Endothelial cell of umbilical vein (primary cell): ENCODE measurements at regions not wholly inside any gene's neighbourhood (a gene's known extent, or its start where the extent isn't known, plus 50 kb on each side); places are given as distances from the start of the nearest gene placed in this dataset.

Experiments used
- BruUV-seq: library from RNA; stranded (reverse); fragments of 400-500 nt; replicated peaks from 2 replicates; lab custom pipeline; 2021; lab: Mats Ljungman, UMichigan
- CTCF ChIA-PET: fragments of 300-600, 350-600 bp; sonication (Branson Sonifier 250); formaldehyde crosslinking; loops from one replicate; lab custom pipeline; 2021; ENCODE audit warnings: antibody characterized with exemption, inconsistent platforms; lab: Charles Lee
- POLR2A ChIA-PET: fragments of 300-600, 350-600 bp; sonication (Branson Sonifier 250); formaldehyde crosslinking; loops from one replicate; lab custom pipeline; 2021; ENCODE audit warnings: antibody characterized with exemption, inconsistent platforms; lab: Charles Lee
- DNase-seq: peaks from one replicate; pipeline ENCODE4 v3.0.0-alpha.2; 2011; ENCODE audit warnings: low read depth, low spot score
- FAIRE-seq: peaks from 2 replicates; lab custom pipeline; 2011; peaks lifted over from hg19 to GRCh38; lab: Jason Lieb, UNC
- H2AFZ ChIP-seq: 2 replicates; pipeline ENCODE4 v1.6.0; 2012; ENCODE audit warnings: low read depth, low read length, control low read depth, inconsistent platforms
- H3K27ac ChIP-seq: 2 replicates; pipeline ENCODE4 v1.5.1; 2011; ENCODE audit warnings: low read depth, mild to moderate bottlenecking, control low read depth, low read length, moderate library complexity; ENCODE audit not compliant: insufficient read depth
- H3K27me3 ChIP-seq, 2 experiments: 2 replicates each; pipeline versions ENCODE4 v1.6.0 to v1.6.1; 2011; ENCODE audit warnings: low read length in 2 of 2, mixed read lengths in 1 of 2; ENCODE audit not compliant: control insufficient read depth in 2 of 2, insufficient read depth in 2 of 2
- H3K36me3 ChIP-seq, 2 experiments: 2 replicates in 1 of 2; 3 replicates in 1 of 2; pipeline ENCODE4 v1.5.1; 2011; ENCODE audit warnings: low read length in 2 of 2, mild to moderate bottlenecking in 1 of 2, moderate library complexity in 1 of 2; ENCODE audit not compliant: control insufficient read depth in 2 of 2, insufficient read depth in 2 of 2; ENCODE audit errors: extremely low read depth in 1 of 2
- H3K4me1 ChIP-seq: 3 replicates; pipeline ENCODE4 v1.5.1; 2011; ENCODE audit warnings: mild to moderate bottlenecking, low read length; ENCODE audit not compliant: control insufficient read depth, insufficient read depth; ENCODE audit errors: extremely low read depth
- H3K4me2 ChIP-seq: 2 replicates; pipeline ENCODE4 v1.6.1; 2011; ENCODE audit warnings: low read length, control low read depth, mixed read lengths; ENCODE audit not compliant: insufficient read depth
- H3K4me3 ChIP-seq, 3 experiments: fragments of 200-600 bp in 1 of 3; sonication (generic), shearing (Covaris generic) in 1 of 3; replicated peaks in 1 of 3; 2 replicates each; pipeline ENCODE4 v1.5.1; 2011 to 2016; ENCODE audit warnings: control low read depth in 3 of 3, low read length in 3 of 3, mild to moderate bottlenecking in 2 of 3, inconsistent platforms in 1 of 3, low read depth in 1 of 3, moderate library complexity in 1 of 3; ENCODE audit not compliant: insufficient read depth in 1 of 3
- H3K79me2 ChIP-seq: 2 replicates; pipeline ENCODE4 v1.6.0; 2012; ENCODE audit warnings: low read length, inconsistent platforms; ENCODE audit not compliant: control insufficient read depth, insufficient read depth
- H3K9ac ChIP-seq: replicated peaks from 2 replicates; pipeline ENCODE3; 2011; ENCODE audit warnings: low read length, control low read depth; ENCODE audit not compliant: insufficient read depth; ENCODE audit errors: extremely low read depth
- H3K9me1 ChIP-seq: replicated peaks from 3 replicates; pipeline ENCODE4 v1.6.0; 2011; ENCODE audit warnings: mild to moderate bottlenecking, low read length; ENCODE audit not compliant: control insufficient read depth, insufficient read depth; ENCODE audit errors: extremely low read depth
- H3K9me3 ChIP-seq: replicated peaks from 2 replicates; pipeline ENCODE4 v1.5.1; 2012; ENCODE audit warnings: low read length, inconsistent platforms; ENCODE audit not compliant: control insufficient read depth, insufficient read depth
- H4K20me1 ChIP-seq: replicated peaks from 2 replicates; pipeline ENCODE3; 2011; ENCODE audit warnings: mild to moderate bottlenecking, low read length; ENCODE audit not compliant: control insufficient read depth, insufficient read depth; ENCODE audit errors: extremely low read depth
- CTCF ChIP-seq, 2 donors: IDR thresholded peaks; 1 replicate in 1 of 2; 2 replicates in 1 of 2; pipeline ENCODE4 v1.5.1; 2011; ENCODE audit warnings: low read length in 2 of 2, mild to moderate bottlenecking in 2 of 2, moderate library complexity in 2 of 2, control low read depth in 1 of 2, inconsistent platforms in 1 of 2, low read depth in 1 of 2; ENCODE audit not compliant: insufficient read depth in 1 of 2; ENCODE audit errors: extremely low read depth in 1 of 2
- EZH2 ChIP-seq: IDR thresholded peaks from 2 replicates; pipeline ENCODE4 v1.6.1; 2012; ENCODE audit warnings: borderline replicate concordance, low read depth, mild to moderate bottlenecking, moderate library complexity, low read length, inconsistent platforms; ENCODE audit not compliant: severe bottlenecking
- FOS ChIP-seq: IDR thresholded peaks from 2 replicates; pipeline ENCODE4 v1.6.1; 2011; ENCODE audit warnings: mild to moderate bottlenecking, low read length, moderate library complexity, borderline replicate concordance; ENCODE audit not compliant: insufficient read depth
- GATA2 ChIP-seq: IDR thresholded peaks from 2 replicates; pipeline ENCODE4 v1.7.0; 2011; ENCODE audit warnings: low read depth, mild to moderate bottlenecking, moderate library complexity, mixed read lengths, low read length; ENCODE audit not compliant: insufficient read length, insufficient read depth
- JUN ChIP-seq: IDR thresholded peaks from 2 replicates; pipeline ENCODE4 v1.6.1; 2011; ENCODE audit warnings: borderline replicate concordance, low read depth; ENCODE audit not compliant: insufficient read length, insufficient read depth
- MAX ChIP-seq: IDR thresholded peaks from 2 replicates; pipeline ENCODE4 v1.6.1; 2011; ENCODE audit not compliant: insufficient read depth, insufficient read length
- MYC ChIP-seq: IDR thresholded peaks from one replicate; pipeline ENCODE4 v1.6.1; 2011; ENCODE audit warnings: mild to moderate bottlenecking, low read depth, low read length
- POLR2A ChIP-seq: IDR thresholded peaks from 2 replicates; pipeline ENCODE4 v1.6.1; 2012; ENCODE audit warnings: low read depth, mild to moderate bottlenecking, control low read depth, low read length
- POLR2AphosphoS5 ChIP-seq: IDR thresholded peaks from 2 replicates; pipeline ENCODE4 v1.6.1; 2012; ENCODE audit warnings: low read depth, mild to moderate bottlenecking, control low read depth, low read length, moderate library complexity; ENCODE audit not compliant: insufficient read depth
- dilution Hi-C: fragments of 300-500 bp; cut with MboI; formaldehyde crosslinking; loops from one replicate; pipeline ENCODE4 v1.15.0; 2019; ENCODE audit warnings: low sequenced_read_pairs; ENCODE audit not compliant: extremely low pct_ligation_motif_present
- intact Hi-C: fragments of 100-400 bp; cut with micrococcal nuclease; formaldehyde crosslinking; loops from one replicate; pipeline ENCODE4 v1.10.0; 2022

- BruUV-seq: no TSS peak
- TF ChIP-seq JUN: no peak
- no peak for TF ChIP-seq GATA2
- no peak for TF ChIP-seq FOS
- TF ChIP-seq POLR2A: no peak
- no peak for TF ChIP-seq POLR2AphosphoS5
- no peak for TF ChIP-seq EZH2
- TF ChIP-seq MYC: no peak
- TF ChIP-seq MAX: no peak
- no peak for TF ChIP-seq CTCF (IDR thresholded peaks at IDR 0.05; ENCODE audit: extremely low read depth in 1 of 2, insufficient read depth in 1 of 2, low read depth in 1 of 2, low read length in 2 of 2)
- CTCF ChIA-PET: no interaction called here
- Histone ChIP-seq H3K4me1 (no peaks in the 10 kb centered on the region), H3K9me3 (no peaks in the 10 kb centered on the region), H3K9ac (no peak overlapping the region), H3K27me3 (no peaks in the 10 kb centered on the region), H3K4me3 (no peak overlapping the region), H4K20me1 (no peaks in the 10 kb centered on the region), H3K79me2 (no peaks in the 10 kb centered on the region), H3K9me1 (no peaks in the 10 kb centered on the region), H3K36me3 (no peaks in the 10 kb centered on the region), H3K4me2 (no peak overlapping the region), H3K27ac (no peak overlapping the region), H2AFZ (no peak overlapping the region)
- dilution Hi-C loops (no loop called here), intact Hi-C loops (no loop called here)
- POLR2A ChIA-PET: no interaction called here
- FAIRE-seq: no peak
- no peak for DNase-seq
Observed at GRCh38 chr5:57368010-57368409, 114.6 kb downstream of the ACTBL2 start.
